GM18505 (cell line): ENCODE measurements at regions not wholly inside any gene's neighbourhood (a gene's known extent, or its start where the extent isn't known, plus 50 kb on each side); places are given as distances from the start of the nearest gene placed in this dataset.
"Not testable (repeated sequence)": the region's sequence is repeated elsewhere in the genome, so short reads cannot be mapped to it uniquely, and the experiment has no call there.

Experiments
- ATAC-seq: cut with Tn5 transposase; IDR thresholded peaks from one replicate; pipeline ENCODE4 v1.9.1; 2021; ENCODE audit not compliant: unreplicated experiment
- POLR2A ChIP-seq: IDR thresholded peaks from 4 replicates; pipeline ENCODE4 v1.6.1; 2011; ENCODE audit warnings: borderline replicate concordance; ENCODE audit not compliant: insufficient read depth, insufficient read length; ENCODE audit errors: extremely low read depth

- ATAC-seq = peak; percentile 58
- no peak for TF ChIP-seq POLR2A
These were observed 132.2 kb downstream of the GLUL start for GRCh38 chr1:182259229-182259872.

- ATAC-seq = no peak
- no peak for TF ChIP-seq POLR2A
These were observed 134.1 kb downstream of the GLUL start for GRCh38 chr1:182257369-182258063.

- no peak for TF ChIP-seq POLR2A
- no peak for ATAC-seq
These were observed 134.7 kb downstream of the GLUL start for GRCh38 chr1:182256931-182257330.

GRCh38 chr1:182255494-182255893 is 136.1 kb downstream of the GLUL start:
- no peak for TF ChIP-seq POLR2A
- no peak for ATAC-seq

GRCh38 chr1:182253319-182253860 is 138.2 kb downstream of the GLUL start:
- TF ChIP-seq POLR2A = no peak
- no peak for ATAC-seq

- TF ChIP-seq POLR2A = no peak
These were observed 140.0 kb downstream of the GLUL start for GRCh38 chr1:182251561-182251960.

GRCh38 chr1:182249201-182249676 is 142.4 kb downstream of the GLUL start:
- peak; percentile 71 for ATAC-seq
- no peak for TF ChIP-seq POLR2A

More at GRCh38 chr1:182251561-182251960, 140.0 kb downstream of the GLUL start:
- ATAC-seq = no peak

- no peak for TF ChIP-seq POLR2A
- ATAC-seq = no peak
These were observed 142.9 kb downstream of the GLUL start for GRCh38 chr1:182248721-182249120.

GRCh38 chr1:182247813-182248212 is 143.8 kb downstream of the GLUL start:
- not testable (repeated sequence) for ATAC-seq

GRCh38 chr1:182246783-182247182 is 144.8 kb downstream of the GLUL start:
- no peak for ATAC-seq
- TF ChIP-seq POLR2A = no peak

GRCh38 chr1:182245040-182245439 is 146.6 kb downstream of the GLUL start:
- TF ChIP-seq POLR2A = no peak
- ATAC-seq = no peak

- ATAC-seq = no peak
These were observed 147.1 kb downstream of the GLUL start for GRCh38 chr1:182244451-182244850.

GRCh38 chr1:182242641-182243040 is 148.9 kb downstream of the GLUL start:
- ATAC-seq = no peak
- TF ChIP-seq POLR2A = no peak

More at GRCh38 chr1:182244451-182244850, 147.1 kb downstream of the GLUL start:
- no peak for TF ChIP-seq POLR2A

GRCh38 chr1:182240085-182240484 is 151.5 kb downstream of the GLUL start:
- TF ChIP-seq POLR2A = no peak
- no peak for ATAC-seq
